Natural killer cell (primary cell): ENCODE measurements at regions not wholly inside any gene's neighbourhood (a gene's known extent, or its start where the extent isn't known, plus 50 kb on each side); places are given as distances from the start of the nearest gene placed in this dataset.
A peak's percentile ranks its signal among the peaks of the same experiment; 100 is the strongest.

ENCODE experiments used
- ATAC-seq, 3 donors: fragments of 150-1000 bp in 2 of 3; fragments of 200-7000 bp in 1 of 3; cut with Tn5 transposase; 1 replicate in 1 of 3; 2 replicates in 2 of 3; pipeline ENCODE4 v1.10.0; 2021; ENCODE audit warnings: mild to moderate bottlenecking in 2 of 3, moderate library complexity in 2 of 3
- DNase-seq, 2 donors: peaks; one replicate each; pipeline versions ENCODE4 v3.0.0 to v3.0.0-alpha.2; 2013 to 2021; ENCODE audit warnings: mixed read lengths in 1 of 2
- H3K27ac ChIP-seq: one replicate; pipeline ENCODE4 v1.5.1; 2013; ENCODE audit warnings: mild to moderate bottlenecking, low read length
- H3K27me3 ChIP-seq: one replicate; pipeline ENCODE4 v1.6.1; 2013; ENCODE audit warnings: low read length; ENCODE audit not compliant: control insufficient read depth, insufficient read depth
- H3K36me3 ChIP-seq: one replicate; pipeline ENCODE4 v1.6.1; 2013; ENCODE audit warnings: low read length; ENCODE audit not compliant: control insufficient read depth, insufficient read depth
- H3K4me1 ChIP-seq: one replicate; pipeline ENCODE4 v1.6.1; 2013; ENCODE audit warnings: low read length; ENCODE audit not compliant: control insufficient read depth, insufficient read depth
- H3K4me3 ChIP-seq: one replicate; pipeline ENCODE4 v1.5.1; 2013; ENCODE audit warnings: low read length
- H3K9me3 ChIP-seq: one replicate; pipeline ENCODE4 v1.6.1; 2013; ENCODE audit warnings: low read length; ENCODE audit not compliant: control insufficient read depth, insufficient read depth
- H3K27ac Mint-ChIP-seq, 2 donors: one replicate each; pipeline ENCODE4 v1.8.0; 2022; ENCODE audit warnings: mild to moderate bottlenecking in 2 of 2, mixed read lengths in 2 of 2, moderate library complexity in 1 of 2
- H3K27me3 Mint-ChIP-seq, 2 donors: one replicate each; pipeline ENCODE4 v1.8.0; 2022; ENCODE audit warnings: low read depth in 2 of 2, mixed read lengths in 2 of 2
- H3K36me3 Mint-ChIP-seq: one replicate; pipeline ENCODE4 v1.8.0; 2022; ENCODE audit warnings: mixed read lengths
- H3K4me1 Mint-ChIP-seq, 2 donors: one replicate each; pipeline ENCODE4 v1.8.0; 2022; ENCODE audit warnings: mixed read lengths in 2 of 2
- H3K4me3 Mint-ChIP-seq: one replicate; pipeline ENCODE4 v1.8.0; 2022; ENCODE audit warnings: mild to moderate bottlenecking, moderate library complexity, mixed read lengths
- H3K9me3 Mint-ChIP-seq, 2 donors: one replicate each; pipeline ENCODE4 v1.8.0; 2022; ENCODE audit warnings: mixed read lengths in 2 of 2
- WGBS: methylation state at CpG from one replicate; pipeline ENCODE4 v1.1.7; 2013; ENCODE audit warnings: missing lambda C conversion rate; ENCODE audit not compliant: insufficient coverage; 5-methylcytosine and 5-hydroxymethylcytosine counted together
- intact Hi-C: fragments of 100-400 bp; cut with micrococcal nuclease; formaldehyde crosslinking; loops from one replicate; pipeline ENCODE4 v1.14.2; 2022
- TF ChIP-seq, protein P1 (sequence below): fragments of 200-600 bp; IDR thresholded peaks from one replicate; pipeline ENCODE4 v1.8.0; 2022; ENCODE audit warnings: antibody characterized with exemption

DNA sequence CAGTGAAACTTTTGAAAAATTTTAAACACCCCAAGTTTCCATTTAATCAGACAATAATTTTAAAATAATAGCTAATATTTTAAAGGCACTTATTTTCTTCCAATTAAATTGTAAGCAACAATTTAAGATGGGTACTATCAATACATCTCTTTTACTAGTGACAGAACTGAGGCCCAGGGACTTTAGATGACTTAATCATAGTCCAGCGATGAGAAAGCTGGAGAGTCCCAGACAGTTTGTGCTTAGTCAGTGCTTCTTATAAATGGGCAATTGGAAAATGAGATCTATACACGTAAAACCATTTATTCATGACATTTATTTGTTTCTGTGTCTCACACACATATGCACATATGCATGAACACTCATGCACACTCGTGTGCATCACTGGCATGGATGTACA, 2063.5 kb downstream of the PCDH9 start:
- ATAC-seq (no peak), DNase-seq (no peak)
- Histone ChIP-seq H3K4me1 (no peaks in the 10 kb centered on the region), H3K9me3 (no peaks in the 10 kb centered on the region), H3K27me3 (no peaks in the 10 kb centered on the region), H3K27ac (no peak overlapping the region), H3K36me3 (no peaks in the 10 kb centered on the region), H3K4me3 (no peak overlapping the region)
- no peaks in the 10 kb centered on the region for H3K36me3 Mint-ChIP-seq
- H3K4me3 Mint-ChIP-seq = no peak overlapping the region
- H3K4me1 Mint-ChIP-seq = no peaks in the 10 kb centered on the region
- TF ChIP-seq, protein P1, sequence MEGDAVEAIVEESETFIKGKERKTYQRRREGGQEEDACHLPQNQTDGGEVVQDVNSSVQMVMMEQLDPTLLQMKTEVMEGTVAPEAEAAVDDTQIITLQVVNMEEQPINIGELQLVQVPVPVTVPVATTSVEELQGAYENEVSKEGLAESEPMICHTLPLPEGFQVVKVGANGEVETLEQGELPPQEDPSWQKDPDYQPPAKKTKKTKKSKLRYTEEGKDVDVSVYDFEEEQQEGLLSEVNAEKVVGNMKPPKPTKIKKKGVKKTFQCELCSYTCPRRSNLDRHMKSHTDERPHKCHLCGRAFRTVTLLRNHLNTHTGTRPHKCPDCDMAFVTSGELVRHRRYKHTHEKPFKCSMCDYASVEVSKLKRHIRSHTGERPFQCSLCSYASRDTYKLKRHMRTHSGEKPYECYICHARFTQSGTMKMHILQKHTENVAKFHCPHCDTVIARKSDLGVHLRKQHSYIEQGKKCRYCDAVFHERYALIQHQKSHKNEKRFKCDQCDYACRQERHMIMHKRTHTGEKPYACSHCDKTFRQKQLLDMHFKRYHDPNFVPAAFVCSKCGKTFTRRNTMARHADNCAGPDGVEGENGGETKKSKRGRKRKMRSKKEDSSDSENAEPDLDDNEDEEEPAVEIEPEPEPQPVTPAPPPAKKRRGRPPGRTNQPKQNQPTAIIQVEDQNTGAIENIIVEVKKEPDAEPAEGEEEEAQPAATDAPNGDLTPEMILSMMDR = no peak
- no peaks in the 10 kb centered on the region for H3K9me3 Mint-ChIP-seq
- 89% methylated on average over 3 of the region's 3 CpGs for WGBS
- H3K27ac Mint-ChIP-seq = no peak overlapping the region
- intact Hi-C loops = no loop called here
- H3K27me3 Mint-ChIP-seq = no peaks in the 10 kb centered on the region

DNA sequence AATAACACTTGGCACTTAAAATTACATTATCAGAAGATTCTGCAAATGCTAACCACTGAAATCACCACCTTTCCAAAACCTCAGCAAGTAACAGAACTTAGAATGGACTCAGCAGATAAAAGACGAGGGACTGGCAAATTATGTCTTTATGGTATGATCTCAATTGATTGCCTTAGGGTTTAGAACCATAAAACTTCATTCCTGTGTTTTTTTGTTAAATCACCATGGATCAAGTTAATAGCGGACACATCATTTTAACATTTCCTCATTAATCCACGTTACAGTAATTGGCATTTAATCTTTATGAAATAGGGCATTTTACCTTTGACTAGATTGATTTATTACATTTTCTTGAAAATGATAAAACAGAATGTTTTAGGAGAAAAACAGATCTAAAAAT, 2070.3 kb downstream of the PCDH9 start:
- DNase-seq (no peak), ATAC-seq (no peak)
- H3K27me3 ChIP-seq = no peaks in the 10 kb centered on the region
- Mint-ChIP-seq H3K9me3 (no peaks in the 10 kb centered on the region), H3K4me3 (no peak overlapping the region), H3K27ac (no peak overlapping the region), H3K27me3 (no peaks in the 10 kb centered on the region), H3K36me3 (no peaks in the 10 kb centered on the region), H3K4me1 (peaks cover under 1 to 4% of the 10 kb centered on the region in 2 donors)
- no peak overlapping the region for H3K27ac ChIP-seq
- intact Hi-C loops = no loop called here
- 92% methylated on average over 2 of the region's 3 CpGs for WGBS
- TF ChIP-seq, protein P1 = no peak
- H3K4me3 ChIP-seq = no peak overlapping the region
- no peaks in the 10 kb centered on the region for H3K4me1 ChIP-seq
- no peaks in the 10 kb centered on the region for H3K9me3 ChIP-seq
- no peaks in the 10 kb centered on the region for H3K36me3 ChIP-seq

DNA sequence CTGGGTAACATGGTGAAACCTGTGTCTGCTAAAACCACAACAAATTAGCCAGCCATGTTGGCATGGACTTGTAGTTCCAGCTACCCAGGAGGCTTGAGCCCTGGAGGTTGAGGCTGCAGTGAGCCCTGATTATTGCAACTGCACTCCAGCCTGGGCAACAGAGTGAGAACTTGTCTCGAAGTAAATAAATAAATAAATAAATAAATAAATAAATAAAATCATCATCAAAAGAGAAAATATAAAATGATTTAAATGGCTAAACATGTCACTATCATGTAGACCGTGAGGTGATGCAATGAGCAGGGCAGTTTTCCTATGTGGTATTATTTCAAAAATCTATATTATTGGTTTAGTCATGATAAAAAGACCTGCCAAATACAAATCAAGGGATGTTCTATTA, 2074.3 kb downstream of the PCDH9 start:
- H3K4me3 ChIP-seq = no peak overlapping the region
- peaks cover 7% of the 10 kb centered on the region for H3K4me1 ChIP-seq
- H3K36me3 ChIP-seq = no peaks in the 10 kb centered on the region
- no peaks in the 10 kb centered on the region for H3K27me3 ChIP-seq
- Mint-ChIP-seq H3K27me3 (no peaks in the 10 kb centered on the region), H3K4me1 (peaks cover 18 to 23% of the 10 kb centered on the region in 2 donors), H3K4me3 (no peak overlapping the region), H3K9me3 (peaks cover 0 to 3% of the 10 kb centered on the region in 2 donors), H3K27ac (no peak overlapping the region), H3K36me3 (no peaks in the 10 kb centered on the region)
- DNase-seq (no peak), ATAC-seq (no peak)
- WGBS = no CpG with 5 or more reads among the region's 2 CpGs
- intact Hi-C loops = no loop called here
- H3K9me3 ChIP-seq = no peaks in the 10 kb centered on the region
- no peak overlapping the region for H3K27ac ChIP-seq
- TF ChIP-seq, protein P1 = no peak

DNA sequence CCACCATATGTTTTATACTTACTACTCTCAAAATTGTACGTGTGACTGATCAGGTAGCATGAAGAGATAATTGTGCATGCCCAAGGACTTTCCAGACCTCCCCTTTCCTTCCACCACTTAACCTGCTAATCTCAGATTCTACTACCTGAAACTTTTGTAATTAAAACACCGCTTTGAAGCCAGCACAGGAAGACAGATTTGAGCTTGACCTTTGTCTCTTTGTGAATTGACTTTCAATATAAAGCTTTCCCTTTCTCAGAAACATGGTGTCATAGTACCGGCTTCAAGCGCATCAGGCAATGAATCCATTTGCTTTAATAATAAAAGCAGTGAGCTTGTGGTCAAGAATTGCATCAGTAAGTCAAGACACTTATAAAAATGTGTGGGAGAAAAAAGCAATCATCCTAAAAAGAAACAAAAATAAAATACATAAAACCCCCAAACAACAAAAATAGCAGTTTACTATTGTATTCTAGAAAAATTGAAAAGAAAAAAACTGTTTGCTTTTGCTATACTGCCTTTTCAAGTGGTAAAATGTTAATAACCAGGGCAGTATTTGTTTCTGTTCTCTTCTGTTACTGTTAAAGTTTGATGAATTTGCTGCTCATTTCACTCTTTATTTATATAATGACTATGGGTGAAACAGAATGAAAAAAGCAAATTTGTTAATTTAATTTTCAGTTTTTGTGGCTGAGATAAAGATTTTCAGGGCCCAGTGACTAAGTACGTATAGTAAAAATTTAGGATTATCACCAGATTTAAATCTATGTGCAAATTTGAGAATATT, 2075.3 kb downstream of the PCDH9 start:
- Mint-ChIP-seq H3K4me1 (peaks cover 18 to 23% of the 10 kb centered on the region in 2 donors), H3K36me3 (no peaks in the 10 kb centered on the region), H3K9me3 (peaks cover 0 to 3% of the 10 kb centered on the region in 2 donors), H3K4me3 (peak overlapping the region; percentile 73), H3K27ac (peak overlapping the region; percentile 61 to 82), H3K27me3 (no peaks in the 10 kb centered on the region)
- no peaks in the 10 kb centered on the region for H3K36me3 ChIP-seq
- no peak for ATAC-seq
- TF ChIP-seq, protein P1 = no peak
- peaks cover 2% of the 10 kb centered on the region for H3K9me3 ChIP-seq
- H3K27me3 ChIP-seq = no peaks in the 10 kb centered on the region
- intact Hi-C loops = no loop called here
- H3K4me1 ChIP-seq = peaks cover 7% of the 10 kb centered on the region
- no peak overlapping the region for H3K4me3 ChIP-seq
- H3K27ac ChIP-seq = peak overlapping the region; percentile 35
- WGBS = 92% methylated on average over 3 of the region's 5 CpGs
- DNase-seq = no peak
